ENCODE measurements at regions not wholly inside any gene's neighbourhood (a gene's known extent, or its start where the extent isn't known, plus 50 kb on each side); places are given as distances from the start of the nearest gene placed in this dataset.

- H3K27me3 ChIP-seq (ENCODE audit: control insufficient read depth in 4 of 4, insufficient read depth in 4 of 4, low read length in 3 of 4), result peaks cover 0 to 8% (median 0%) of the 10 kb centered on the region in 4 donors
- H3K36me3 ChIP-seq (ENCODE audit: control insufficient read depth in 4 of 4, insufficient read depth in 3 of 4, low read depth in 1 of 4, low read length in 3 of 4), result no peaks in the 10 kb centered on the region
- H3K9ac ChIP-seq (ENCODE audit: low read depth in 1 of 2, low read length in 2 of 2), result no peak overlapping the region
- TF ChIP-seq GABPA (IDR thresholded peaks at IDR 0.05 in 1 of 2, conservative IDR thresholded peaks at IDR 0.05 in 1 of 2) (no peak), NR2F2 (IDR thresholded peaks at IDR 0.05) (no peak), FOXA1 (IDR thresholded peaks at IDR 0.05) (no peak), HNF4A (conservative IDR thresholded peaks at IDR 0.05) (no peak), EGR1 (IDR thresholded peaks at IDR 0.05; ENCODE audit: low read depth in 2 of 2) (no peak), FOXA2 (IDR thresholded peaks at IDR 0.05) (no peak), REST (IDR thresholded peaks at IDR 0.05) (no peak)
- no peak overlapping the region for H3K27ac ChIP-seq (ENCODE audit: low read depth in 1 of 2, low read length in 2 of 2)
- no peaks in the 10 kb centered on the region for H3K4me1 ChIP-seq (ENCODE audit: control insufficient read depth in 4 of 4, insufficient read depth in 4 of 4, low read length in 3 of 4)
- WGBS, result 89% methylated on average over 10 of the region's 10 CpGs
- no peak for DNase-seq (ENCODE audit: low spot score)
- no peak overlapping the region for H3K4me3 ChIP-seq (ENCODE audit: low read depth in 1 of 3, low read length in 3 of 3)
- H3K9me3 ChIP-seq (ENCODE audit: control insufficient read depth in 4 of 4, low read length in 3 of 4), result peaks cover 0 to 3% (median 1%) of the 10 kb centered on the region in 4 donors
Measured at GRCh38 chr2:105560157-105560556, 161.3 kb upstream of the FHL2 start.

GRCh38 chr2:105557021-105557920, 158.4 kb upstream of the FHL2 start:
- 50% methylated on average over 12 of the region's 12 CpGs for WGBS
- Histone ChIP-seq H3K27ac (ENCODE audit: low read depth in 1 of 2, low read length in 2 of 2) (no peak overlapping the region), H3K9ac (ENCODE audit: low read depth in 1 of 2, low read length in 2 of 2) (no peak overlapping the region), H3K9me3 (ENCODE audit: control insufficient read depth in 4 of 4, low read length in 3 of 4) (no peaks in the 10 kb centered on the region), H3K4me1 (ENCODE audit: control insufficient read depth in 4 of 4, insufficient read depth in 4 of 4, low read length in 3 of 4) (no peaks in the 10 kb centered on the region), H3K27me3 (ENCODE audit: control insufficient read depth in 4 of 4, insufficient read depth in 4 of 4, low read length in 3 of 4) (peaks cover 0 to 5% (median 0%) of the 10 kb centered on the region in 4 donors), H3K36me3 (ENCODE audit: control insufficient read depth in 4 of 4, insufficient read depth in 3 of 4, low read depth in 1 of 4, low read length in 3 of 4) (no peaks in the 10 kb centered on the region), H3K4me3 (ENCODE audit: low read depth in 1 of 3, low read length in 3 of 3) (no peak overlapping the region)
- peak in 1 of 2 donors; percentile 21 for TF ChIP-seq RXRA (IDR thresholded peaks at IDR 0.05)
- TF ChIP-seq RAD21 (IDR thresholded peaks at IDR 0.05), result no peak
- no peak for TF ChIP-seq FOXA1 (IDR thresholded peaks at IDR 0.05)
- no peak for TF ChIP-seq TAF1 (conservative IDR thresholded peaks at IDR 0.05)
- TF ChIP-seq JUND (IDR thresholded peaks at IDR 0.05), result no peak
- peak; percentile 87 for TF ChIP-seq NR2F2 (IDR thresholded peaks at IDR 0.05)
- no peak for DNase-seq (ENCODE audit: low spot score)

GRCh38 chr2:105556366-105556765, 157.5 kb upstream of the FHL2 start:
- H3K9ac ChIP-seq (ENCODE audit: low read depth in 1 of 2, low read length in 2 of 2), result no peak overlapping the region
- no peaks in the 10 kb centered on the region for H3K9me3 ChIP-seq (ENCODE audit: control insufficient read depth in 4 of 4, low read length in 3 of 4)
- 84% methylated on average over 3 of the region's 3 CpGs for WGBS
- peaks cover 0 to 5% (median 0%) of the 10 kb centered on the region in 4 donors for H3K27me3 ChIP-seq (ENCODE audit: control insufficient read depth in 4 of 4, insufficient read depth in 4 of 4, low read length in 3 of 4)
- H3K27ac ChIP-seq (ENCODE audit: low read depth in 1 of 2, low read length in 2 of 2), result no peak overlapping the region
- H3K36me3 ChIP-seq (ENCODE audit: control insufficient read depth in 4 of 4, insufficient read depth in 3 of 4, low read depth in 1 of 4, low read length in 3 of 4), result no peaks in the 10 kb centered on the region
- TF ChIP-seq RAD21 (IDR thresholded peaks at IDR 0.05), result no peak
- TF ChIP-seq FOXA2 (IDR thresholded peaks at IDR 0.05), result no peak
- no peak for TF ChIP-seq GABPA (IDR thresholded peaks at IDR 0.05 in 1 of 2, conservative IDR thresholded peaks at IDR 0.05 in 1 of 2)
- no peak for TF ChIP-seq NR2F2 (IDR thresholded peaks at IDR 0.05)
- TF ChIP-seq YY1 (IDR thresholded peaks at IDR 0.05), result no peak
- no peak for TF ChIP-seq EGR1 (IDR thresholded peaks at IDR 0.05; ENCODE audit: low read depth in 2 of 2)
- DNase-seq (ENCODE audit: low spot score), result no peak
- no peak overlapping the region for H3K4me3 ChIP-seq (ENCODE audit: low read depth in 1 of 3, low read length in 3 of 3)
- H3K4me1 ChIP-seq (ENCODE audit: control insufficient read depth in 4 of 4, insufficient read depth in 4 of 4, low read length in 3 of 4), result no peaks in the 10 kb centered on the region

All from liver (tissue), 7 donors.